AG09309 (cell line): ENCODE measurements at regions not wholly inside any gene's neighbourhood (a gene's known extent, or its start where the extent isn't known, plus 50 kb on each side); places are given as distances from the start of the nearest gene placed in this dataset.

Experiments used
- DNase-seq: peaks from one replicate; pipeline ENCODE4 v3.0.0-alpha.2; 2010; ENCODE audit warnings: low read depth
- H3K4me3 ChIP-seq: 2 replicates; pipeline ENCODE4 v1.5.1; 2011; ENCODE audit warnings: mild to moderate bottlenecking, low read depth, low read length, moderate library complexity; ENCODE audit not compliant: control insufficient read depth
- CTCF ChIP-seq: IDR thresholded peaks from 2 replicates; pipeline ENCODE4 v1.5.1; 2011; ENCODE audit warnings: mild to moderate bottlenecking, low read depth, low read length, inconsistent platforms; ENCODE audit not compliant: insufficient read depth, control insufficient read depth; ENCODE audit errors: missing control alignments

GRCh38 chr11:122343210-122343609, 227.2 kb upstream of the BLID start:
- TF ChIP-seq CTCF = no peak
- no peak overlapping the region for H3K4me3 ChIP-seq

GRCh38 chr11:122342089-122342744, 226.2 kb upstream of the BLID start:
- no peak overlapping the region for H3K4me3 ChIP-seq
- TF ChIP-seq CTCF = no peak
- no peak for DNase-seq

More at GRCh38 chr11:122343210-122343609, 227.2 kb upstream of the BLID start:
- DNase-seq = no peak

GRCh38 chr11:122341477-122341876, 225.5 kb upstream of the BLID start:
- no peak for TF ChIP-seq CTCF
- DNase-seq = no peak
- no peak overlapping the region for H3K4me3 ChIP-seq

GRCh38 chr11:122340607-122341290, 224.7 kb upstream of the BLID start:
- no peak overlapping the region for H3K4me3 ChIP-seq
- no peak for DNase-seq
- no peak for TF ChIP-seq CTCF

GRCh38 chr11:122339436-122340060, 223.5 kb upstream of the BLID start:
- no peak for TF ChIP-seq CTCF
- H3K4me3 ChIP-seq = no peak overlapping the region
- no peak for DNase-seq

GRCh38 chr11:122337704-122338103, 221.7 kb upstream of the BLID start:
- no peak for DNase-seq
- H3K4me3 ChIP-seq = no peak overlapping the region
- no peak for TF ChIP-seq CTCF
